Breast epithelium (tissue), 3 donors: ENCODE measurements at regions not wholly inside any gene's neighbourhood (a gene's known extent, or its start where the extent isn't known, plus 50 kb on each side); places are given as distances from the start of the nearest gene placed in this dataset.

Experiments used
- POLR2A ChIP-seq: fragments of 450-650 bp; IDR thresholded peaks from one replicate; pipeline ENCODE4 v1.6.1; 2016; ENCODE audit warnings: antibody characterized with exemption, mild to moderate bottlenecking, moderate library complexity
- POLR2AphosphoS5 ChIP-seq, 3 donors: sonication (generic); formaldehyde crosslinking; IDR thresholded peaks; one replicate each; pipeline ENCODE4 v1.6.1; 2017; ENCODE audit warnings: antibody characterized with exemption in 3 of 3
- TF ChIP-seq, protein P1 (sequence below), 3 donors: fragments of 450-650 bp; IDR thresholded peaks; one replicate each; pipeline ENCODE4 v1.5.1; 2016 to 2017; ENCODE audit warnings: antibody characterized with exemption in 3 of 3, mild to moderate bottlenecking in 3 of 3, moderate library complexity in 3 of 3

DNA sequence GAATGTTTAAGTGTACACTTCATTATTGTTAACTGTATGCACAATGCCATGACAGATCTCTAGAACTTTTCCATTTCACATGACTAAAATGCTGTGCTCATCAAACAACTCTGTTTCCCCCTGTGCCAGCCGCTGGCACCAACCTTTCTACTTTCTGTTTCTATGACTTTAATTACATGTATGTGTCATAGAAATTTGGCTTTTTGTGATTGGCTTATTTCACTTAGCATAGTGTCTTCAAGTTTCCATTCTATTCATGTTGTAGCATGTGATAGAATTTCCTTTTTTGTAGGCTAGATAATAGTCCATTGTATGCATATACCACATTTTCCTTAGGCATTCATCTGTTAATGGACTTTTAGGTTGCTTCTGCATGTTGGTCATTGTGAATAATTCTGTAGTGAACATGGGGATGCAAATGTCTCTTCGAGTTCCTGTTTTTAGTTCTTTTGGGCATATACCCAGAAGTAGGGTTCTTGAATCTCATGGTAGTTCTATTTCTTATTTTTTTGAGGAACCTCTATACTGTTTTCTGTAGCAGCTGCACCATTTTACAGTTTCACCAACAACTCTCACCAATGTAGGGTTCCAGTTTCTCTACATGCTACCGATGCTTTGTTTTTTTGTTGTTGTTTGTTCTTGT, 184.4 kb upstream of the DMRT1 start:
- TF ChIP-seq, protein P1, sequence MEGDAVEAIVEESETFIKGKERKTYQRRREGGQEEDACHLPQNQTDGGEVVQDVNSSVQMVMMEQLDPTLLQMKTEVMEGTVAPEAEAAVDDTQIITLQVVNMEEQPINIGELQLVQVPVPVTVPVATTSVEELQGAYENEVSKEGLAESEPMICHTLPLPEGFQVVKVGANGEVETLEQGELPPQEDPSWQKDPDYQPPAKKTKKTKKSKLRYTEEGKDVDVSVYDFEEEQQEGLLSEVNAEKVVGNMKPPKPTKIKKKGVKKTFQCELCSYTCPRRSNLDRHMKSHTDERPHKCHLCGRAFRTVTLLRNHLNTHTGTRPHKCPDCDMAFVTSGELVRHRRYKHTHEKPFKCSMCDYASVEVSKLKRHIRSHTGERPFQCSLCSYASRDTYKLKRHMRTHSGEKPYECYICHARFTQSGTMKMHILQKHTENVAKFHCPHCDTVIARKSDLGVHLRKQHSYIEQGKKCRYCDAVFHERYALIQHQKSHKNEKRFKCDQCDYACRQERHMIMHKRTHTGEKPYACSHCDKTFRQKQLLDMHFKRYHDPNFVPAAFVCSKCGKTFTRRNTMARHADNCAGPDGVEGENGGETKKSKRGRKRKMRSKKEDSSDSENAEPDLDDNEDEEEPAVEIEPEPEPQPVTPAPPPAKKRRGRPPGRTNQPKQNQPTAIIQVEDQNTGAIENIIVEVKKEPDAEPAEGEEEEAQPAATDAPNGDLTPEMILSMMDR (IDR thresholded peaks at IDR 0.05) = no peak
- TF ChIP-seq POLR2AphosphoS5 (IDR thresholded peaks at IDR 0.05) (no peak), POLR2A (no peak)
